Stimulated activated CD4-positive, alpha-beta T cell treated with anti-CD3 and anti-CD28 coated beads, TNF-alpha, amount 100 ng/mL, for 48 hours (primary cell): ENCODE measurements at regions not wholly inside any gene's neighbourhood (a gene's known extent, or its start where the extent isn't known, plus 50 kb on each side); places are given as distances from the start of the nearest gene placed in this dataset.

Source experiments
- DNase-seq, 3 donors: peaks; one replicate each; pipeline ENCODE4 v3.0.0-alpha.2; 2020; ENCODE audit warnings: low read depth in 3 of 3

DNA sequence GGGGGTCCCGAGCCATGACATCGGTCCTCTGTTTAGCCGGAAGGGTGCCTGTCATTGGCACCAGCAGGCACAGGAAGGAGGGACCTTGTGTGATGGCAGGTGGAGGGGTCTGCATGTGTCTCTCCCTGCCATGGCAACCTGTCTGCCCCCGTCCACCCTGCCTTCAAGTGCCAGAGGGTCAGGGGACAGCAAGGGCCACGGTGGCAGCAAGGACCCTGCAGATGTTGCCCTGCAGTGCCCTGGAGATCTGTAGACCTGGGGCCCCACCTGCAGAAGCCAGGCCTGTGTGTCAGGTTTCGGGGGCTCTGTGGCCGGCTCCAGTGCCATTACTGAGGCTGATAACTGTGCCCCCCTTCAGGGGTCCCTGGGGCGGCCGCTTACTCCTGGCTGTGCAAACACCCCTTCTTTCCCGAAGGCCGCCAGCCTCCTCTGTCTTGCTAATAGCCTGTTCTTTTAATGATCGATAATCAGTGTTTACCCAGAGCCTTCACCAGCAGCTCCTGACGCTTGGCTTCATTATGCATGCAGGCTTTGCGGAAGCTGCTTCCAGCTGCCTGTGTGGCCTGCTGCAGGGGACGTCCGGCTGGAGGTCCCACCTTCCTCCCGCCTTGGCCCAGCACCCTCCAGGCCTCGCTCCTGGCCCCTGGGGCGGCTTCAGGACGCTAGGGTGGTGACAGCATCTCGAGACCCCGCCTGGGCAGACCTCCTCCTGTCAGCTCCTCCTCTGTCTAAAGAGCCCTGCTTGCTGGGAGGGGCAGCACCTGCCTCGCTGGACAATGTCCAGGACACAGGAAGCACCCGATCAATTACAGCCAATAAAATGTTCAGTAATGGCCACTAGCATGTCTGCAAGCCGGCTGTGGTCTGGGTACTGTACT is 153.0 kb downstream of the KIF26A start:
- no peak for DNase-seq

- no peak for DNase-seq
These were observed 153.9 kb downstream of the KIF26A start for GRCh38 chr14:104292084-104292970.

GRCh38 chr14:104293231-104293841 is 154.9 kb downstream of the KIF26A start:
- DNase-seq = no peak

DNA sequence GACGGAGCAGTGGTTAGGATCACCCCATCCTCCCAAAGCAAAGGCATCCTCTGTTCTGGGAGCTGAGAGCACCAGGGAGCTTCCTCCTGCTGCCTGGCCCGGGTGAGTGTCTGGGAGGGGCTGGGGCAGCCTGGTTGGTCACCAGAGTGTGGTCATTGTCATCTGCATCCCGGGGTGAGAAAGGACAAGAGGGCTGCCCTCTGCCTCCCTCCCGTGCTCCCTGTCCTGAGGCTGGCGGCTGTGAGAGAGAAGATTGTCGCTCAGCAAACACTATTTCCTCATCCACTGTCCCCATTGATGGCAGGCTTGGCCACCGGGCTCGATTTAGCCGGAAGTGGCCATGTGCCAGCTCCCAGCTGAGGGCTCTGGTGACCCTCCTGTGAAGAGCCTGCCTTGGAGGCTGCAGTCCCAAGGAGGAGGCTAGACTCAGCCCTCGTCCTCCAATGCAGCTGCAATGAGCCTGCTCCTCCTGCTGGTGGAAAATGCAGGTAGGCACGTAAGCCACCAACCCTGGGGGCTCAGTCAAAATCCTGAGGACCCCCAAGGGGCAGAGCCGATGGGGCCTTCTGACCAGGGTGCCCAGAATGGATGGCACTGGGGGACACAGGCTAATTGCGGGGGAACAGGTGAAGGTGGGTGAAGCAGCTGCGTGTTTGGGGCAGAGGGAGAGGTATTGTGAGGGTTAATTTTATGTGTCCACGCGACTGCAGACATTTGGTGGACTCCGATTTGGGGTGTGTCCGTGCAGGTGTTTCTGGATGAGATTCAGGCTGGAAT is 155.7 kb downstream of the KIF26A start:
- DNase-seq = no peak

- DNase-seq = no peak
These were observed 156.2 kb downstream of the KIF26A start for GRCh38 chr14:104294628-104294982.

DNA sequence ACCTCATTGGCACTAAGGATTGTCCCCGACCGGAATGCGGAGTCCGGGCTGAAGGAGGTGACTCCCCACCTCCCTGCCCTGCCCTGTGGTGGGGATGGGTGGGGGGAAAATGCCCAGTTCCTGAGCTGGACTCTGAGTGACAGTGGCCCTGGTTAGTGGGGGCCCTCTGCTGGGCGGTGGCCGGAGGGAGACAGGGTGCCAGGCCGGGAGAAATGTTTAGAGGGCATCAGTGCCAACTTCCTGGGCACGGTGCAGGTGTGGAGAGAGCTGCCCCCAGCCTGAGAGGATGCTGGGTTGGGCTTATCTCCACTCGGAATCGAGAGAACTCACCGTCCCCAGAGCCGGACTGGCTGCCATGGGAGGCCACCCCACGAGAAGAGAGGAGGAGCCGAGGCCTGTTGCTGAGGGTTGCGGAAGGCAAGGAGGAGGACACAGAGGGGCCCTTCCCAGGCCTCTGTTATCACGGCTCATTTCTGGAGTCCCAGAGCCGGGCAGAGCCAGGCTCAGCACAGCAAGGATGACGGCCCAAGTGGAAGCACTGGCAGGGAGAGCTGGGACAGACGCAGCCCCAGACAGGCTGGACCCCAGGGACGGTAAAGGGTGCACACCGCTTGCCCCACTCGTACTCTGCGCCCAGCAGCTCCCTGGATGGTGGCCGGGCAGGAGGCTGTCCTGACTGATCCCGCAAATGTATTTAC is 156.7 kb downstream of the KIF26A start:
- DNase-seq = no peak

GRCh38 chr14:104295681-104296387 is 157.4 kb downstream of the KIF26A start:
- no peak for DNase-seq

DNA sequence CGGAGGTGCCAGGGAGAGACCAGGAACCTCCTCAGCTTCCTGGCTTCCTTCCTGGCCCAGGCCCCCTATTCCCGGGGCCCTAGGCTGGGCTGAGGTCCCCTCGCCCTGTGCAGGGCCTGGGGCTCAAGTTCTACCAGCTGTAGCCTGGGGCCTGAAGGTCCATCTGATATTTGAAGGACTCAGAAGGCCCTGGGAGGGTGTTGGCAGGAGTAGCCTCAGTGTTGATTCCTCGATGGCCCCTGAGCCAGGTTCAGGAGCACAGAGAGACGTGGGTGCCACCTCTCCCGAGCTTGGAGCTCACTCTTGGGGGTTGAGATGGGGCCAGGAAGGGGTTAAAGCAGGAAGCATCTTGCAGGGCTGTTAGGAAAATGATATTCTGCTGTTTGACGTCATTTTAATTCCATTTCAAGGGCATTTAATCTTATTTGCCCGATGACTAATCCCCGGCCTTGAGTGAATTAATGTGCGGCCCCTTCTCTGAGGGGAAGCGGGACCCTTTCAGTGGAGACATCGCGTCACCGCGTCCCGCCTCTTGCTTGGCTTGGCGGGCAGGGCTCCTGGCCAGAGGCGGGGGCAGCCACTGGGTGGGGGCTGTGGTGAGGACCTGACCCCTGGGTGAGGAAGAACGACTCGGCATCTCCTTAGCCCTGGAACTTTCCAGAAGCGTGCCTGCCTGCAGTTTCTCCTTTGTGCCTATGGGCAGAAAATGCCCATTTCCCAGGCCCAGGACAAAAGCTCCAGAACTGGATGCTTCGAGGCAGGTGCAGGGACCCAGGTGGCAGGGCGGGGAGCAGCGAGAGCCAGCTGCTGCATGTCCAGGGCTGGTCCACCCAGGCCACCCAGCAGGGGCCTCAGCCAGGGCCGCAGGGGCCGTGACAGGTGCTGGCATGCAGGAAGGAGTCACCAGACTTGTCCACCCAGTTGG is 158.3 kb downstream of the KIF26A start:
- no peak for DNase-seq

DNA sequence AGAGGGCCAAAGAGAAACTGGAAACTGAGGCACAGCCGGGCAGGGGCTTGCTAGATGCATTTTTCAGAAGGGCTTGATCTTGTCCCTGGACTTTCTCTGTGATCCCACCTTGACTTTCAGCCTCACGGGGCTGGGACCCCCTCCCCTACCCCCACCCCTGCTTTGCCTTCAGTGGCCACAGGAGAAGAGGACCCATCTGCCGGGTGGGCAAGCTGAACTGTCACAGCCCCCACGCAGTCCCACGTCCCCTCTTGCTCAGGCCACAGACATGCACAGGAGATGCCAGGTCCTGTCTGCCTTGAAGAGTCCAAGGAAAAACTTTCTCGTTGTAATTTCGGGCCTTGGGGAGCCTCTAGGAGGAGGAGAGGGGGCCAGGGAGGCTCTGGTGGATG is 158.9 kb downstream of the KIF26A start:
- DNase-seq = no peak

- DNase-seq = no peak
These were observed 159.5 kb downstream of the KIF26A start for GRCh38 chr14:104297721-104298401.

DNA sequence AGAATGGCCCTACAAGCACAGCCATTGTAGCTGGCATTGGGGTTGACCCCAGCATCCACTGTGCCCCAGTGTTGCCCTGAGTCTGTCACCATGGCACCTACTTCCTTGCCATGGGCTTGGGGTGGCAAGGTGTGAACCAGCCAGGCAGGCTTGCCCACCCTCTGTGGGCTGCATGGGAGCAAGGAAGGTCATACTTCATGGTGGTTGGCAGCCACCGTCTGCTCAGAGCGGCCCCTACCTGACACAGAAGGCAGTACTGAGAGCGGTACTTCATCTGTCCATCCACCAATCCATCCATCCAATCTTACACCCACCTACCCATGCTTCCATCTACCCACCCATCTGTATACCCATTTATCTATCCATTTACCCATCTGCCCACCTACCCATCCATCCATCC is 160.1 kb downstream of the KIF26A start:
- DNase-seq = no peak

DNA sequence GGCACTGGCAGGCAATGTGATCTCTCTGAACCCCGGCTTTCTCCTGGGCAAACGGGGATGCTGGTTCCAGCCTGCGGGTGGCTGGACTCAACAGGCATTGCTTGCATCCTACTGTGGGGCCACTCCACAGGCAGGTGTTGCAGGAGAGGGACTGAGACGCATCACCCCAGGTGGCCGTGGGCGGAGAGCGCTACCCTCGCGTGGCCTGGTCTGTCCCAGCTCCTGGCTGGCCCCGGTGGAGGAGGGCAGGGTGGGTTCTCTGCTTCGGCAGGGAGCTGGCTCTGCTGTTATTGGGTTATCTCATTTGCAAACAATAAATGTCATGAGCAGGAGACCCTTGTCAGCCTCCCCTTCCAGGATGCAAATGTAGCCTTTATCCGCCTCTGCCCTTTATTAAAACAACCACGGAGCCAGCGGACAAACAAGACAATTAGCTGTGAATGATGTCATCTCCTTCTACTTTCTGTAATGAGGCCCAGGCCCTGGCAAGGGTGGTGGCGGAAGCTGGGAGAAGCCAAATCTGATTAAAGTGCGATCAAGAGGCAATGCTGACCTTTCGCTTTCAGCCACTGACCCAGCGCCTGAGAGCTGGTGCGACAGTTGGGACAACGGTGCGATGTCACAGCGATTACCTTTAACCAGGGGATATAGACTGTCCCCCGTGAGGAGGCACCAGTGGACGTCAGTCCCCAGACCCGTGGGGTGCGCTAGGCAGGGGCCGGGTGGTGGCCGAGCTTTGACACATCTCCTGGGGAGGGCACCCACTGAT is 161.8 kb downstream of the KIF26A start:
- DNase-seq = no peak

GRCh38 chr14:104301731-104302460 is 163.5 kb downstream of the KIF26A start:
- no peak for DNase-seq

DNA sequence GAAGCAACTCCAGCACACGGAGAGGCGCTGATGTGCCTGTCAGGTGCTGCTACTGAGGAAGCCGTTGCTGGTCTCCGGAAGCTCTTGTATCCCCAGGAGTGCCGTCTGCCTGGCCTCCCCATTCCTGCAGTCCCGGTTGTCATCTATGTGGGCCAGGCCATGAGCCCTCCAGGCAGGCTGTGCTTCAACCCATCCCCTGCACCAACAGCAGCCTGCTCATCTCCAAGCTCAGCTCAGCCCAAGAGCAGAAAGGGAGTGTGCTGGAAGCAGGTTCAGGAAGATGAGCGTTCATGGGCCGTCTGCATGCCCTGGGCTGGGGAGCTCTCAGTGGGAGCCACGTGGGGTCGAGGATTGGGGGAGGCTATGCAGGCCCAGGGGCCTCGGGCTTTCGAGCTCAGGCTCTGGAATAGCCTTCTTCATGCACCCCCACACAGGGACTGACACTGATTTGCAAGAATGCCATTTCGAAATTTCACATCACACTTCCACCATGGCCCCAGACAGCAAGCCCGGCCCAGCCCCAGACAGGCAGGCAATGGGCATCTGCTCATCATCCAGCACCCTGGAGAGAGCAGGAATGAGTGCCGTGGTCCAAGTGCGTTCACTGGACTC is 164.5 kb downstream of the KIF26A start:
- DNase-seq = no peak

DNA sequence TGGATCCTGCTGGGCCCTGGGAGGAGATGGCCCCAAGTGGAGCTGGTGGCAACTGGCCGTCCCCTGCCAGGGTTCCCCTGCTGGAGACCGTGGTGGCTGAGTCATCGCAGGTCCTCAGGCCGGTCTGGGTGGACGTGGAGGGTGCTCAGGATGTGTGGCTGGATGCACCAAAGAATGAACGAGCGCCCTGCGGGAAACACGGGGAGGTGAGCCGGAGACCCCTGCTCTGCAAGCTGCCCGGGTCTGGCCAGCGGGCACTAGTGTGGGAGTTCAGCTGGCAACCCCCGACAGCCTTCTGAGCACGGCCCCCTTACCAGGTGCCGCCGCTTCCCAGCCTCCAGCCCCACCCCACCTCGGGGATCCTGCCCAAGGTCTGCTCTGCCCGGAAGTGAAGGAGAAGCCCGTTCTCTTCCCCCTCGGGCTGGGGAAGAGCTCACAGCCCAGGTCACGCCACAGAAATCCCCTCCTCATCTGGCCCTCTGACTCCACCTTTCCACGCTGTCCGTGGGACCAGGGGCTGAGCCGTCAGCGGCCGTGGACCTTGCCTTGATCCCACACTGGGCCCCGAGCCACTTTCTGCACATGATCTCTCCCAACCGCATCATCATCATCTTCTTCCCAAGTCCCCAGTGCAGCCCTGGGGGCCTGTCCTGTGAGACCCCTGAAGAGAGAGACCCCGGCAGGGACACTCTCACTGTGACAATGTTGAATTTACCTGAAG is 165.5 kb downstream of the KIF26A start:
- no peak for DNase-seq
